ENCODE measurements at regions not wholly inside any gene's neighbourhood (a gene's known extent, or its start where the extent isn't known, plus 50 kb on each side); places are given as distances from the start of the nearest gene placed in this dataset.

DNA sequence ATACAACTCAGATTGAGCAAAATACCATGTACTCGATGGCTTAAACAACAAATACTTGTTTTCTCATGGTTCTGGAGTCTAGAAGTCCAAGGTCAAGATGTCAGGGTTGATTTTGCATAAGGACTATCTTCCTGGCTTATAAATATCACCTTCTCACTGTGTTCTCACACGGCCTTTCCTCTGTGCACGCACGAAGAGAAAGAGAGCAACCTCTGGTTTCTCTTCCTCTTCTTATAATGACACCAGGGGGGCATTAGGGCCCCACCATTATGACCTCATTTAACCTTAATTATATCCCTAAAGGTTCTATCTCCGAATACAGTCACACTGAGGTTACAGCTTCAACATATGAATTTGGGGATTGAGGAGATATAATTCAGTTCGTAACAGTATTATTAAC lies 504.0 kb downstream of the MAGEE1 start:
- no peak overlapping the region for H3K27ac Mint-ChIP-seq
- TF ChIP-seq, protein P1, sequence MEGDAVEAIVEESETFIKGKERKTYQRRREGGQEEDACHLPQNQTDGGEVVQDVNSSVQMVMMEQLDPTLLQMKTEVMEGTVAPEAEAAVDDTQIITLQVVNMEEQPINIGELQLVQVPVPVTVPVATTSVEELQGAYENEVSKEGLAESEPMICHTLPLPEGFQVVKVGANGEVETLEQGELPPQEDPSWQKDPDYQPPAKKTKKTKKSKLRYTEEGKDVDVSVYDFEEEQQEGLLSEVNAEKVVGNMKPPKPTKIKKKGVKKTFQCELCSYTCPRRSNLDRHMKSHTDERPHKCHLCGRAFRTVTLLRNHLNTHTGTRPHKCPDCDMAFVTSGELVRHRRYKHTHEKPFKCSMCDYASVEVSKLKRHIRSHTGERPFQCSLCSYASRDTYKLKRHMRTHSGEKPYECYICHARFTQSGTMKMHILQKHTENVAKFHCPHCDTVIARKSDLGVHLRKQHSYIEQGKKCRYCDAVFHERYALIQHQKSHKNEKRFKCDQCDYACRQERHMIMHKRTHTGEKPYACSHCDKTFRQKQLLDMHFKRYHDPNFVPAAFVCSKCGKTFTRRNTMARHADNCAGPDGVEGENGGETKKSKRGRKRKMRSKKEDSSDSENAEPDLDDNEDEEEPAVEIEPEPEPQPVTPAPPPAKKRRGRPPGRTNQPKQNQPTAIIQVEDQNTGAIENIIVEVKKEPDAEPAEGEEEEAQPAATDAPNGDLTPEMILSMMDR (IDR thresholded peaks at IDR 0.05), result no peak
- intact Hi-C loops (cut with micrococcal nuclease), result no loop called here
- ATAC-seq (ENCODE audit: low read depth) (no peak), DNase-seq (no peak)
- no peaks in the 10 kb centered on the region for H3K27me3 Mint-ChIP-seq
- peaks cover 3% of the 10 kb centered on the region for H3K9me3 Mint-ChIP-seq
- H3K4me1 Mint-ChIP-seq, result no peaks in the 10 kb centered on the region
- H3K4me3 Mint-ChIP-seq, result no peak overlapping the region
- CTCF ChIA-PET, result no interaction called here
- POLR2A ChIA-PET, result no interaction called here
- H3K36me3 Mint-ChIP-seq (ENCODE audit: low read depth), result no peaks in the 10 kb centered on the region

DNA sequence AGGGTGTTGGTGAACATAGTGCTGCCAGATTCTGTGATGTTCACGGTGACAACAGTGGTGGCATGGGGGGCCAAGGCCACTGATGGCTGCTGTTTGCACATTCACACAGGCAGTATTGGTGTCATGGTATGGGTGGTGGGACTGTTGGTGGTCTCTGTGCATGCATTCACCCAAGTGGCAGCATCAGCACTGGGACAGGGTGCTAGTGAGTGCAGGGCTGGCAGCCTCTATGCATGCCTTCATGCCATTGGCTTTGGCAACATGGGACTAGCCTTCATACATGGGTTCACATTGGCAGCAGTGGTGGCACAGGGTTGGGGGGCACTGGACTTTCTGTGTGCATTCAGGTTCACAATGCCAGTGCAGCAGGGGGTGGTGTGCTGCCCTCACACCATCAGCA lies 489.7 kb upstream of the FGF16 start:
- ChIA-PET POLR2A (no interaction called here), CTCF (no interaction called here)
- ATAC-seq (ENCODE audit: low read depth), result no peak
- Mint-ChIP-seq H3K27me3 (no peaks in the 10 kb centered on the region), H3K27ac (no peak overlapping the region), H3K9me3 (peaks cover 4% of the 10 kb centered on the region), H3K4me1 (no peaks in the 10 kb centered on the region), H3K36me3 (ENCODE audit: low read depth) (no peaks in the 10 kb centered on the region), H3K4me3 (no peak overlapping the region)
- intact Hi-C loops (cut with micrococcal nuclease), result no loop called here
- DNase-seq, result no peak
- TF ChIP-seq, protein P1 (IDR thresholded peaks at IDR 0.05), result no peak

DNA sequence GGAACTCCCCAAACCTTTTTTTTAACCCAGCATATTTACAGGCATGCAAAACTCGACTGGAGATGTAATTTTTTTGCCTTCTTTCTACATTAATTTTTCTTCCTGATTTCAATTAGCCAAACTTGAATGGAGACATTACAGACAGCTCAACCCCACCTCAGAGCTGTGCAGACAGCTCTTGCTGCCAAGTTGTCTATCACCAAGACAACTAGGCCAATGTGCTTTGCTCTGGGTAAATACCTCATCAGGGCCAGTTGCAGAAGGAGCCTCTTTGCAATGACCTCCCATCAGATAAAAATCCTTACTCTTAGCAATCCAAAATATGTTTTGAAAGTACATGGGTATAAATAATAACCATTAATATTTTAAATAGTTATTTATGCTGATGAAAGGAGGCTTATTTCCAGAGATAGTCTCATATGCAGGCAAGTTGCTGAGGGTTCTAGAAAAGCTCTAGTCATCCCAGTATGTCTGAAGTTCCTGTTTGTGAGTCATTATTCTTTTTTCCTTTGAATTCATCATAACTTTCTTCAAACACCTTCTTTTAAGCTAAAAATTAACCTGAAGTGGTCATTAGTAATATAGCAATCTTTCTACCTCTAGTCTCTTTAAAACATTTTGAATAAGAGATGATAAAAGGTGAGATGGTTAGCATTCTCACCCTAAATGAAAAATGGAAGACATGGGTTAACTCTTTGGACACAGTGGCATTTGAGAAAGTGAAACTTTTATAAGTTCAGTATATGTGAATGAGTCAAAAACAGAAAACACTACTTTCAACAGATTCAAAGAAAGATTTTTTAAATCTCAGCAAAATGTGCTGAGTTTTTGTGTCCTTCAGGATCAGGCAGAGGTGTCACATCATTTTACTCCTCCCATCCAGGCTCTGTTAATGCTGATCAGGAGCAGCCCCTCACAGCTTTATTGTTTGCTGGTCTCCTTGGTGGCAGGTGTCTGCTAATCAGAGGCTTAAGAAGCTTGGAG lies 475.5 kb upstream of the FGF16 start:
- no peaks in the 10 kb centered on the region for H3K27me3 Mint-ChIP-seq
- no peaks in the 10 kb centered on the region for H3K36me3 Mint-ChIP-seq (ENCODE audit: low read depth)
- no peaks in the 10 kb centered on the region for H3K4me1 Mint-ChIP-seq
- TF ChIP-seq, protein P1 (IDR thresholded peaks at IDR 0.05), result no peak
- ATAC-seq (ENCODE audit: low read depth) (no peak), DNase-seq (no peak)
- H3K27ac Mint-ChIP-seq, result no peak overlapping the region
- CTCF ChIA-PET, result no interaction called here
- intact Hi-C loops (cut with micrococcal nuclease), result no loop called here
- H3K4me3 Mint-ChIP-seq, result no peak overlapping the region
- H3K9me3 Mint-ChIP-seq, result no peaks in the 10 kb centered on the region
- POLR2A ChIA-PET, result no interaction called here

DNA sequence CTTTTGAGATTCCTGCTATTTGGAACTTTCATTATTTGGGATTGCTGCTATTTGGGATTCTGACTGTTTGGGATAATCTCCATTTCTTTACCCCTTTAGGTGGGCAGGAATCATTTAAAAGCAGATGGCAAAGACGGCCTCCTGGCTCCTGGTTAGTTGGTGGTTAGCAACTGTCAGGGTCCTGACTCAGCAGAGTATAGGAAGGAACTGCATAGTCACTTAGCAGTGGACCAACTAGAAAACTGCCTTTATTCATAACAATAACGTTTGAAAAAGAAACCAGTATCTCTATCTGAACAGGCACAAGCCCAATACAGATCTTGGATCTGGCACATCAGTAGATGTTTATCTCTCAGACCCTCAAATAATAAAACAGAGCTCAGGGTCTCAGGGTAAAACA lies 469.7 kb upstream of the FGF16 start:
- no peak overlapping the region for H3K27ac Mint-ChIP-seq
- intact Hi-C loops (cut with micrococcal nuclease), result no loop called here
- H3K4me1 Mint-ChIP-seq, result no peaks in the 10 kb centered on the region
- TF ChIP-seq, protein P1 (IDR thresholded peaks at IDR 0.05), result no peak
- ChIA-PET CTCF (no interaction called here), POLR2A (no interaction called here)
- peaks cover 5% of the 10 kb centered on the region for H3K9me3 Mint-ChIP-seq
- no peak overlapping the region for H3K4me3 Mint-ChIP-seq
- ATAC-seq (ENCODE audit: low read depth) (no peak), DNase-seq (no peak)
- H3K36me3 Mint-ChIP-seq (ENCODE audit: low read depth), result no peaks in the 10 kb centered on the region
- H3K27me3 Mint-ChIP-seq, result no peaks in the 10 kb centered on the region

DNA sequence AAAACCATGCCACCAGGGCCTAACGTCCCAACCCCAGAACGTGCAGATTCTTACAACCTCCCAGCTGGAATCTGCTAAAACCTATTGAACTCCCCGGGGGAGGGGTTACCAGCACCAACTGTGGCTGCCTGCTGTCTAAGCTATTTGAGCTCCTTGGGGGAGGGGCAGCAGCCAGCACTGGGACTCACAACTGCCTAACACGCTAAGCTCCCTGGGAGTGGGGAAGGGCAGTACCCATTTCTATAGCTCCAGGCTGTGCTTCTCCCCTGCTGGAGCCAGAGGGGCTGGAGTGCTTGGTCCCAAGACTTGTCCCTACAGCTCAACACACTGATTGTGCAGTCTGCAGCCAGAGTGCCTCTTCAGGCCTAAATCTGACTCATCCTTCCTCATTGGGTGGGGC lies 459.8 kb upstream of the FGF16 start:
- Mint-ChIP-seq H3K36me3 (ENCODE audit: low read depth) (no peaks in the 10 kb centered on the region), H3K27ac (no peak overlapping the region), H3K27me3 (no peaks in the 10 kb centered on the region), H3K4me1 (no peaks in the 10 kb centered on the region), H3K4me3 (no peak overlapping the region), H3K9me3 (peaks cover 13% of the 10 kb centered on the region)
- TF ChIP-seq, protein P1 (IDR thresholded peaks at IDR 0.05), result no peak
- intact Hi-C loops (cut with micrococcal nuclease), result no loop called here
- ChIA-PET CTCF (no interaction called here), POLR2A (no interaction called here)
- DNase-seq, result no peak
- ATAC-seq (ENCODE audit: low read depth), result no peak

Measured in activated B cell treated with CpG ODN at 0.5 μM for 24 hours (primary cell).